GM12875 (cell line): ENCODE measurements at regions not wholly inside any gene's neighbourhood (a gene's known extent, or its start where the extent isn't known, plus 50 kb on each side); places are given as distances from the start of the nearest gene placed in this dataset.

Experiments used
- H3K4me3 ChIP-seq: one replicate; pipeline ENCODE4 v1.5.1; 2011; ENCODE audit warnings: low read depth, low read length, control low read depth
- TF ChIP-seq, protein P1 (sequence below): IDR thresholded peaks from 2 replicates; pipeline ENCODE4 v1.5.1; 2011; ENCODE audit warnings: low read depth, mild to moderate bottlenecking, control low read depth, inconsistent platforms, low read length, moderate library complexity, borderline replicate concordance; ENCODE audit not compliant: insufficient read depth

DNA sequence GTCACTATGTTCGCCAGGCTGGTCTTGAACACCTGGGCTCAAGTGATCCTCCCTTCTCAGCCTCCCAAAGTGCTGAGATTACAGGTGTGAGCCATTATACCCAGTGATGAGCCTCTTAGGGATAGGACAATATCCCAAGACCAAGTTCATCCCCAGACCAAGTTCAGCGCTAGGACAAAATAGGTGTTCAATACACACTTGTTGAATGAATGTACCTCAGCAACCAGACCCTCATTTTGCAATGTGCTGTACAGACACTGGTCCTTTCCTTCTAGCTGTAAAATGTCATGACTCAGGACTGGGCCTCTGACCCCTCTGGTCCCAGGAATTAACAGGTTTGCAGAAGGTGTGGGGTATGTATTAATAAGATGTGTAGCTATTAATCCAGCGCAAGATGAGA lies 246.0 kb downstream of the TSHZ3 start:
- TF ChIP-seq, protein P1, sequence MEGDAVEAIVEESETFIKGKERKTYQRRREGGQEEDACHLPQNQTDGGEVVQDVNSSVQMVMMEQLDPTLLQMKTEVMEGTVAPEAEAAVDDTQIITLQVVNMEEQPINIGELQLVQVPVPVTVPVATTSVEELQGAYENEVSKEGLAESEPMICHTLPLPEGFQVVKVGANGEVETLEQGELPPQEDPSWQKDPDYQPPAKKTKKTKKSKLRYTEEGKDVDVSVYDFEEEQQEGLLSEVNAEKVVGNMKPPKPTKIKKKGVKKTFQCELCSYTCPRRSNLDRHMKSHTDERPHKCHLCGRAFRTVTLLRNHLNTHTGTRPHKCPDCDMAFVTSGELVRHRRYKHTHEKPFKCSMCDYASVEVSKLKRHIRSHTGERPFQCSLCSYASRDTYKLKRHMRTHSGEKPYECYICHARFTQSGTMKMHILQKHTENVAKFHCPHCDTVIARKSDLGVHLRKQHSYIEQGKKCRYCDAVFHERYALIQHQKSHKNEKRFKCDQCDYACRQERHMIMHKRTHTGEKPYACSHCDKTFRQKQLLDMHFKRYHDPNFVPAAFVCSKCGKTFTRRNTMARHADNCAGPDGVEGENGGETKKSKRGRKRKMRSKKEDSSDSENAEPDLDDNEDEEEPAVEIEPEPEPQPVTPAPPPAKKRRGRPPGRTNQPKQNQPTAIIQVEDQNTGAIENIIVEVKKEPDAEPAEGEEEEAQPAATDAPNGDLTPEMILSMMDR: no peak
- H3K4me3 ChIP-seq: no peak overlapping the region

DNA sequence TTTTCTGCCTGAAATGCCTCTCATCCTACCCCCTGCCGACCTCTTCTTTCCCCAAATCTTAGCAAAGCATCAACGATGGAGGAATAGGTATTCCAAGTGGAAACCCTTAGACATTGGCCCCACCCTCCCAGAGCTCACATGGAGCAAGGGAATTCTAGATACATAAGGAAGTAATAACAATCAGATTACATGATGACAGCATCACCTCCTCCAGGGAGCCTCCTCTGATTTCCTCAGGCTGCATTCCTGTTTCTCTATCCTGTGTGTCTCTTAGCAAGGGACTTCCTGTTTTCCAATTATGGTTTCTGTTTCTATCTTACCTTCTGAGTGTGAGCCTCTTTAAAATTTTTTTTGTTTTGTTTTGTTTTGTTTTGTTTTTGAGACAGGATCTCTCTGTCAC lies 246.6 kb downstream of the TSHZ3 start:
- H3K4me3 ChIP-seq: no peak overlapping the region
- TF ChIP-seq, protein P1: no peak

DNA sequence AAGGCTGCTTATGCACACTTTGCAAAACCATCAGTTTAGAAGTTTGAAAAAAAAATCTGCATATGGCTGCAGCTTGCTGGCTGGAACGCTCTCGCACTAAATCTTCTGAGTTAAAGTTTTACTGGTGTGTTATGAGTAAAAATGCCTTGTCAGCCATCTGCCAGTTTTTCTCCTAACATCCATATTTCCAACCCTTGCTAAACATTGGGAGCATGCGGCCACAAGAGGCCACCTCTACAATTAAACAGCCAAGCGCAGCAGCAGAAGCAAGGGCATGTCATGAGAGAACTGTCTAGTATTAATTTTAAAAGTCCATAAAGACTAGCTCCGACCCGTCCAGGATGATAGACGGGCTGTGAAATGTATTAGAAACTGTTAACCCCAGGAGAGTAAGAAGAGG lies 248.3 kb downstream of the TSHZ3 start:
- H3K4me3 ChIP-seq: no peak overlapping the region
- TF ChIP-seq, protein P1: no peak

DNA sequence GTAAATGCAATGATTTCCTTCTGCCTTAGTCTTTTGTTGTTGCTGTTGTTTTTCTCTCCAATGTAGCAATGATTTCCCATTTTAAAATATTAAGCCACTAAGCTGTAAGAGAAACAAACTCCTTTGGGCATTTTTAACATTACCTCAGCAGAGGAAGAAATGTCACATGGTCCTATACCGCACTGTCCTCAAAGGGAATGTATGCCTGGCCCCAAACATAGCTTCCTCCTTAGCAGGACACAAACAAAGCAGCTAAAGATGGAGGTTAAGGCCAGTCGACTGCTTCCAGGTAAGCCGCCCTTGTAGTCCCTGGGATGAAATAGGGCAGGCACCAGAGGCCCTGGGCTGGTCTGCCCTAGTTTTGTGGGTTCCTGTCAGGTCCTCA lies 249.0 kb downstream of the TSHZ3 start:
- TF ChIP-seq, protein P1: no peak

DNA sequence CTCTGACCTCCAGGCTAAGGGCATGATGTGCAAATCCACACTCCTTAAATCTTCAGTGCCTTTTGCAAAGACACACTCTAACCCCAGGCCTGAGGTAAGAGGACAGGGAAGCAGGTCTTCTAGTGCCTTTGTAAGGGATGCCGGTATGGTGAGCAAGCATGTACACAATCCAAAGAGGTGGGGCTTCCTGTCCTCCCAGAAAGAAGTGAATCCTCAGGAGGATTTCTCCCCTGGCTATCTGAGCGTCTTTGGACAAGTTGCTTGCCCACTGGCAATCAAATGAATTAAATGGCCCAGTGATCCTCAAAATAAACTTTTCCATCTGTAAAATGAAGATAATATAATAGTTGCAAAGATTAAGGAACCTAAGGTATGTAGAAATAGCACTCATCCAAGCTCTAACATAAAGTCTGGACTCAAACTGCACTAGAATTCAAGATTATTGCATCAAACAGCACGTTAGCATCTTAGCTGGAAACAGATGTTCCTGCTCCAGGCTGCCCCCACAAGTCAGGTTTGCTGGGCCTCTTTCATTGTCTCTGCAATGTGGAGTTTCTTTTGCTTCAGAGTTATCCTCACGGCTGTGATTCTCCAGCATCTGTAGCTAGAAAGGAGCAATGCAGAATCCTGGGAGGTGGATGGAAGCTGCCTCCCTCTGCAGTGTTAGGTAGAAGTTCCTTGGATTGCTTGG lies 249.6 kb downstream of the TSHZ3 start:
- TF ChIP-seq, protein P1: no peak
- no peak overlapping the region for H3K4me3 ChIP-seq

More for the DNA sequence above, 249.0 kb downstream of the TSHZ3 start:
- no peak overlapping the region for H3K4me3 ChIP-seq

DNA sequence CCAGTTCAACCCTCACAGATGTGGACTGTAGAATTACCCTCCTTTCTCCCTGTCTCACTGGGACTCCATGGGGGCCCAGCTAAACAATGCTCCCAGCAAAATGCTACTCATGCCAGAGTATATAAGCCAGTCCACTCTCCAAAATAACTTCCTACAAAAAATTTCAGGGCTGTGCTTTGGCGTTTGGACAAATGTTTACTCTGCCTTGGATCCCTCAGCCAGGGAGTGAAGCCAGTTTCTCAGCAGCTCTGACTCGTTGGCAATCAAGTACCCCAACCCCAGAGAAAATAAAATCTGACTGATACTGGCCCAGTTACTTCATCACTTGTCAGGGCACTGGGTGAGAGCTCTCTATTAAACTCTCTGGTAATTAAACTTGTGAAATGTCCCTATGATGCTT lies 250.4 kb downstream of the TSHZ3 start:
- H3K4me3 ChIP-seq: no peak overlapping the region
- TF ChIP-seq, protein P1: no peak

DNA sequence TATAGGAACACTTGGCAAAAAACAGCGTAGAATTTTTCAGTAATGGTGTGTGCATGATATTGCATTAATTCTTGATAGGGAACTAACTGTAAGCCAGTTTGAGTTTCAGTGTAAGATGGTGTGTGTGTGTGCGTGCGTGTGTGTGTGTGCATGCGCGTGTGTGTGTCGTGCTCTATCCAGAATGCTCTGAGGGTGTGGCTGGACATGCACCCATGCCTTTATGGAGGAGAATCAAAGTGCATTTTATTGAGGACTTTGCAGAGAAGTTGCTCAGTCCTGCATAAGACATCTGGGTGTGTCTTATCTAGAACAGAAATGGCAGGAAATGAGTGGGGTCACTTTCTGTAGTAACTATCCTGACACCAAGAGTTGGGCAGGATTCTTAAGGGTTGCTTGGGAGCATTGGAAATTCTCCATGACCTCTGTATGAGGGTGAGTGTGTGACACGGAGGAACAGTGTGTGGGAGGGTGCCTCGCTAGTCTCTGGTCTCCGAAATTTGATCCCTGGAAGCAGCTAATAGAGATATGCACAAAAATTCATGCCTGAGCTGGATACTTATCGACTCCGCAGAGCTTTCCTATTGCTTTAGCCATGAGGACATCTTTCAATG lies 252.2 kb downstream of the TSHZ3 start:
- TF ChIP-seq, protein P1: no peak
- no peak overlapping the region for H3K4me3 ChIP-seq
